ENCODE measurements at regions not wholly inside any gene's neighbourhood (a gene's known extent, or its start where the extent isn't known, plus 50 kb on each side); places are given as distances from the start of the nearest gene placed in this dataset.
A peak's percentile ranks its signal among the peaks of the same experiment; 100 is the strongest.

DNA sequence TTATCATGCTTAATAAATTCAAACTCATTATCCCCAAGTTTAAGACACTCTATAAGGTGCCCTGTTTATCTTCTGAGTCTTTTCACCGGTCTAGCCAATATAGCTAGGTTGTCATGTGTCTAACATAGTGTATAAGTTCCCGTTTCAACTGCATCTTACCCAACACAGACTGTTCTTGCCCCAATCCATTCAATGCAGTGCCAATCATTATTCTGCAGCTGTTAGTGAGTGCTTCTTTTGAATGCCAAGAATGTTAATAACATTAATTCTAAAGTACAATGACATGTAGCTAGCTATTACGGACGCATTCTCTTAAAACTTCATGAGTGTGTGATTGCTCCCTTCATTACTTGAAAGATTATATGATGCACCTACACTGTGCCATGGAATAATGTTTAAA, 646.4 kb upstream of the NR2F2 start:
- no peak for ATAC-seq
- H3K27me3 ChIP-seq = no peaks in the 10 kb centered on the region
- no peaks in the 10 kb centered on the region for H3K36me3 ChIP-seq
- H3K4me3 ChIP-seq = no peak overlapping the region
- TF ChIP-seq, protein P1, sequence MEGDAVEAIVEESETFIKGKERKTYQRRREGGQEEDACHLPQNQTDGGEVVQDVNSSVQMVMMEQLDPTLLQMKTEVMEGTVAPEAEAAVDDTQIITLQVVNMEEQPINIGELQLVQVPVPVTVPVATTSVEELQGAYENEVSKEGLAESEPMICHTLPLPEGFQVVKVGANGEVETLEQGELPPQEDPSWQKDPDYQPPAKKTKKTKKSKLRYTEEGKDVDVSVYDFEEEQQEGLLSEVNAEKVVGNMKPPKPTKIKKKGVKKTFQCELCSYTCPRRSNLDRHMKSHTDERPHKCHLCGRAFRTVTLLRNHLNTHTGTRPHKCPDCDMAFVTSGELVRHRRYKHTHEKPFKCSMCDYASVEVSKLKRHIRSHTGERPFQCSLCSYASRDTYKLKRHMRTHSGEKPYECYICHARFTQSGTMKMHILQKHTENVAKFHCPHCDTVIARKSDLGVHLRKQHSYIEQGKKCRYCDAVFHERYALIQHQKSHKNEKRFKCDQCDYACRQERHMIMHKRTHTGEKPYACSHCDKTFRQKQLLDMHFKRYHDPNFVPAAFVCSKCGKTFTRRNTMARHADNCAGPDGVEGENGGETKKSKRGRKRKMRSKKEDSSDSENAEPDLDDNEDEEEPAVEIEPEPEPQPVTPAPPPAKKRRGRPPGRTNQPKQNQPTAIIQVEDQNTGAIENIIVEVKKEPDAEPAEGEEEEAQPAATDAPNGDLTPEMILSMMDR (IDR thresholded peaks at IDR 0.05) = no peak
- H3K27ac ChIP-seq = no peak overlapping the region
- H3K9me3 ChIP-seq = no peaks in the 10 kb centered on the region
- intact Hi-C loops (cut with DNase I) = no loop called here
- H3K4me1 ChIP-seq = peaks cover 3% of the 10 kb centered on the region
- DNase-seq = no peak

DNA sequence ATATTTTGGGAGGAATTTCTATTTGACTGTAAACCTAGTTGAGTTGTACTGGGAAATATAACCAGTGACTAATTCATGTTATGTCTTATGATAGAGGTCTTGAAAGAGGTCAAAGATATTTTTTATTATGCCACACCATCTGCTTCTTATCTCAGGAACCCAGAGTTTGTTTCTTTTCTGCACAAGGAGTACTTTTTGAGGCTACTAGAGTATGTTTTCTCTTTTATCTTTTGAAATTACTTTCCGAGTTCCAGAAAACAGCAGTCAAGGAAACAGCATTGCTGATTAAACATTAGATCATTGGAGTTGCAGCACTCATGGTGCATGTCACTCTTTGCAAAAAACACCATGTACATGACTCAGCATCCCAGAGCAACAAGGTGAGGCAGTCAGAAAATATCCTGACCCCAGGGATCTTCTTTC, 645.8 kb upstream of the NR2F2 start:
- intact Hi-C loops (cut with DNase I) = no loop called here
- ATAC-seq = peak; percentile 55
- H3K27me3 ChIP-seq = no peaks in the 10 kb centered on the region

GRCh38 chr15:95687061-95687460, 643.4 kb upstream of the NR2F2 start:
- Histone ChIP-seq H3K27ac (no peak overlapping the region), H3K27me3 (no peaks in the 10 kb centered on the region)

More for the DNA sequence above, 645.8 kb upstream of the NR2F2 start:
- no peak for DNase-seq
- Histone ChIP-seq H3K4me1 (peaks cover 3% of the 10 kb centered on the region), H3K27ac (no peak overlapping the region), H3K4me3 (no peak overlapping the region), H3K36me3 (no peaks in the 10 kb centered on the region), H3K9me3 (no peaks in the 10 kb centered on the region)
- TF ChIP-seq, protein P1 (IDR thresholded peaks at IDR 0.05) = no peak

GRCh38 chr15:95687686-95688085, 642.8 kb upstream of the NR2F2 start:
- ATAC-seq = no peak
- H3K9me3 ChIP-seq = no peaks in the 10 kb centered on the region

More at GRCh38 chr15:95687061-95687460, 643.4 kb upstream of the NR2F2 start:
- ATAC-seq = no peak
- TF ChIP-seq, protein P1 (IDR thresholded peaks at IDR 0.05) = no peak
- Histone ChIP-seq H3K4me3 (no peak overlapping the region), H3K36me3 (no peaks in the 10 kb centered on the region), H3K4me1 (peaks cover 3% of the 10 kb centered on the region), H3K9me3 (no peaks in the 10 kb centered on the region)
- intact Hi-C loops (cut with DNase I) = no loop called here
- no peak for DNase-seq

DNA sequence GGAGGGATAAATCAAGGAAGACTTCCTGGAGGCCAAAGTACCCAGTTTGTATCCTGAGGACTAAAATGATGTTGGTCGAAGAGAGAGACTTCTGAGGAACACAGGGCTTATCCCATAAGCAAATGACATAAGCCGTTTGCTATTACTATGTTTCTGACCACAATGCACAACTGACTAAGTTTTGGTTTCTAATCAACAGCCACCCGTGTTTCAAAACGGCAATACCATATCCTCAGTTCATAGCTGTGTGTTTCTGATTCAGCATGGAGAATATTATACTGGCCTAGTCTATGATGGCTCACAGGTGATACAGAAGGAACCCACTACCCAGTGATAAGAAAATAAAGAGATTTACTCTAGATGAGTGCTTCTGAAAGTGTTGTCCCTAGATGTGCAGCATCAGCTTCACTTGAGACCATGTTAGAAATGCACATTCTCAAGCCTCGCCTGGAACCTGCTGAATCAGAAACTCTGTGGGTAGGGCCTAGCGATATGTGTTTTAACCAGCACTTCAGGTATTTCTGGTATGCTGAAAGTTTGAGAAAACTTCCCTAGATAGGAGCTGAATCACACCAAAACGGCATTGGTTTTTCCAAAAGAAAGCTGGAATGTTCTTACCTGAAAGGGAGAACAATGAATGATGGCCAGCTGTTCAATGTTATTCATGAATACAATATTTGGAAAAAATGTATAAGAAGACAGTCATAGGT, 639.7 kb upstream of the NR2F2 start:
- H3K4me1 ChIP-seq = no peaks in the 10 kb centered on the region
- no peak overlapping the region for H3K27ac ChIP-seq
- DNase-seq = no peak
- no peaks in the 10 kb centered on the region for H3K36me3 ChIP-seq
- H3K9me3 ChIP-seq = peaks cover 18% of the 10 kb centered on the region
- intact Hi-C loops (cut with DNase I) = no loop called here
- no peaks in the 10 kb centered on the region for H3K27me3 ChIP-seq
- TF ChIP-seq, protein P1 (IDR thresholded peaks at IDR 0.05) = no peak
- no peak overlapping the region for H3K4me3 ChIP-seq
- no peak for ATAC-seq

More at GRCh38 chr15:95687686-95688085, 642.8 kb upstream of the NR2F2 start:
- peaks cover 3% of the 10 kb centered on the region for H3K4me1 ChIP-seq
- no peak for DNase-seq
- no peaks in the 10 kb centered on the region for H3K36me3 ChIP-seq
- no peak overlapping the region for H3K27ac ChIP-seq
- H3K27me3 ChIP-seq = no peaks in the 10 kb centered on the region
- TF ChIP-seq, protein P1 (IDR thresholded peaks at IDR 0.05) = no peak
- no peak overlapping the region for H3K4me3 ChIP-seq
- intact Hi-C loops (cut with DNase I) = no loop called here
